Stimulated activated CD4-positive, alpha-beta T cell treated with anti-CD3 and anti-CD28 coated beads, Interleukin-2, amount 100 ng/mL, for 24 hours (primary cell): ENCODE measurements at regions not wholly inside any gene's neighbourhood (a gene's known extent, or its start where the extent isn't known, plus 50 kb on each side); places are given as distances from the start of the nearest gene placed in this dataset.

Source experiments
- DNase-seq, 2 donors: peaks; one replicate each; pipeline ENCODE4 v3.0.0-alpha.2; 2020

DNA sequence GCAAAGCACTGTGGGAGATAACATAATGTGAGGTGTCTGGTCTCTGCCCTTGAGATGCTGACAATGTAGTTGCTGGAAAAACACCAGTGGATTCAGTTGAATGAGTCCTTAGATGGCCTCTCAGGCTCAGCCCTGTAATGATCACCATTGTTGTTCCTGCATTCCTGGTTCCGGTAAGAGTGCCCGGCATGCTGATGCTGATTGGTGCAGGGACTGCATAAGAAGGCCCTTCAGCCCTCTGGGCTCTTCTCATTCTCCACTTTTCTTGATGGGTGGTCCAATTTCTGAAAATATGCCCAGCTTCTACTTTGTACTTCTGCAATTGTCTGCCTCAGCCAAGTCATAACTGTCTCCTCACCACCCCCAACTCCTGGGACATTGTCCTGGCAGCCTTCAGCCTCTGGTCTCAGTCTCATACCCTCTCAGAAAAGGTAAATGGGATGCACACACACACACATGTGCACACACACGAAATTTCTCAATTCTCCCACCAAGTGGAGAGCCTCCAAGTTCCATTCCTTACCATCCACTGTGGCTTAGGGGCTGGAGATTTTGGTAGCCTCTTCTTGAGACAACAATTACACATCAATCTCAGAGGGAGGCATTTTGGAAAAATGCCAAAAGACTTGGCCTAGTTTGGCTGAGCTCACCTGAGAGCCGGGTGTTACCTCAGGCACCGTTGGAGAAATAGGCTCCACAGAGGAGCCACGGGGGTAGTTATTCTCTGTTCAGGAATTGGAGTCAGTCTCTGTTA lies 314.9 kb downstream of the RPS24 start:
- no peak for DNase-seq

DNA sequence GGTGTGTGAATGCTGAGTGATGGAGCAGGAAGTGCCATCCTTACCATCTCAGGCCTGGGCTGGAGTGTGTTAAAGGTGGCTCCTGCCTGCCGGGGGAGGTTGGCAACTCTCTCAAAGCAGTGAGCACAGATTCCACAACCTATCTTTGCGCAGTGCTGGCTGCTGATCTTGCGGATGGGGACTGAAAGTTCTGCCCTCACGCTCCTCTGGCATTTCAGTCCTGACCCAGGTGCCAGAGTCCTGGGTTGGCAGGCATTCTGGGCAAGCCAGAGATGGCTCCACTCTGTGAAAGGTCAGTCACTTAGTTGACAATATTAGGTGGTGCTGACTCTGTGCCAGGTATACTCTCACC lies 315.5 kb downstream of the RPS24 start:
- no peak for DNase-seq

- DNase-seq, result no peak
Measured at GRCh38 chr10:78349911-78350663, 316.4 kb downstream of the RPS24 start.

DNA sequence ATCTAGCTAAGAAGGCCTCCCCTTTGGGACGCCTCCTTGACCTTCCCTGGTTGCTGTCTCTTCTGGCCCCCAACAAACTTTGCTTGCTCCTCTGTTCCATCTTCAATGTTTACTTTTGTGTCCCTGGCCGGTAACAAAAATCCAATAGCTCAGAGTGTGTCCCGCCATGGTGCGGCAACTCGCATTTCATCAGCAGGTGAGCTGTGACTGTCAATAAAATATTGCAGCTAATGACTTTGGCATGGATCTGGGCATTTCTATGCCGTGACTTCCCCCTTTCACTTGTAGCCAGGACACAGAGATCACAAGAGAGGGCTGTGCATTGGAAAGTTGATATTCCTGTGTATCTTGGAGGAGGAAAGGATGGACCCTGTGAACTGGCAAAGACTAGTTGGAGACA lies 317.6 kb downstream of the RPS24 start:
- no peak for DNase-seq

- no peak for DNase-seq
Measured at GRCh38 chr10:78351809-78352208, 318.1 kb downstream of the RPS24 start.

- DNase-seq, result no peak
Measured at GRCh38 chr10:78353636-78354035, 320.0 kb downstream of the RPS24 start.

- DNase-seq, result no peak
Measured at GRCh38 chr10:78354101-78354500, 320.4 kb downstream of the RPS24 start.

DNA sequence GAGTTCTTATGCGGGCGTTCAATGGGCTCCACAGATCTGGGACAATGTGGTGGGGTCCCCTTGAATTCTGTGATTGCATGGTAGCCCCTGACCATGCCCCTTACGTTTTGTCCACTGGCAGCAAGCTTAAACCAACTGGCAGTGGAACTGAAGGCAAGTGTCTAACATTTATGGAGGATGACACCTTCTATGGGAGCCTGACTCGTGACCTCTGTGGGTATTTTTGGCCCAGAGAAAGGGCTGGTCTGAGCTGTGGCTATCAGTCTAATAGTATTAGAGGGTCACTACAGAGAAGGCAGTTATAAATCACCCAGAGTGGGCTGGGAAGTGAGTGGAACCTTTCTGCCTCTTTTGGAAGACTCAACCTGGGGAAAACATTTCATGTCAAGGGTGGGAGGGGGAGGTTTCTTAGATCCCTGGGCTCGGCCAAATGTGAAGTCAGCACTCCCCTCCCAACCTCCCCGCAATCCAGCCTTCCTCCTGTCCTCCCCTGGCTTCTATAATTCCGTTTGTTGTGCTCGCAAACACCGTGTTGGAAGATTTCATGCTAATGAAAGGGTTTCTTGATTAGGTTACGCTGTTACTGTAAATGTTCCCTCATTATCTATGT lies 322.7 kb downstream of the RPS24 start:
- DNase-seq, result no peak

- DNase-seq, result no peak
Measured at GRCh38 chr10:78357141-78358063, 323.7 kb downstream of the RPS24 start.

- no peak for DNase-seq
Measured at GRCh38 chr10:78358351-78358750, 324.7 kb downstream of the RPS24 start.

DNA sequence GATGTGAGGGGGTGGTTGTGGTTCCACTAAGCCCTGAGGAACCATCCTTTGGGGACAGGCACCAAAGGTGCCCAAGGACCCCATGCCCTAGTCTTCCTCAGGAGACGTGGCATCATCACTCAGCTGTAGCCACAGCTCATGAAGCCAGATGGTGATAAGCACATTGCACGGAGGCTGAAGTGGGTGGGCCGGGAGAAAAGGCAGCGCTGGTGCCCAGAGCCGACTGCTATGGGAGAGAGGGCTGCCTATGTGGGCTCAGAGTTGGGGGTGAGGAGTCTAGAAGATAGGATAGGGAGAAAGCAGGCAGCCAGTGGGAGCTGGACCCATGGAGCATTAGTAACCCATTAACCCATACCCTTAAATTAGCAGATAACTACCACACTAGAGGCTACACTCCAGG lies 325.3 kb downstream of the RPS24 start:
- DNase-seq, result no peak

DNA sequence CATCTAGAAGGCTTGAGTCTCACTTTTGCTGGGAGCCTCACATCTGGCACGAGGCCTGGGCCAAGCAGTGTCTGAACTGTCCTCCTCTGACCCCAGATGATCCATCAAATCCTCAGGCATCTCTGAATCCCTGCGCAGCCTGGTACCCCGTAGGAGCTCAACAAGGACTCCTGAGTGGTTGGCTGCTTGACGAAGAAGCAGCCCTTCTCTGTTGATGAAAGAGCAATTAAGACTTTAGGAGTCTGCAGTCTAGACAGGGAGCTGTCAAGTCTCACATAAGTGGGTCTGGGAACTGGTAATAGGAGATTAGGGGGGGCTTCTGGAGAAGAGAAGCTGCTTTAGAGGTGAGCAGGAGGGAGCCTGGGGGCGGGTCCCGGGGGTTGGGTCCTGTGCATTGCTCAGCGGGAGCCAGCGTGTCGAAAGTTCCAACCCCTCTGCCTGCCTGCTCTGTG lies 326.0 kb downstream of the RPS24 start:
- DNase-seq, result no peak

- DNase-seq, result no peak
Measured at GRCh38 chr10:78360284-78360683, 326.6 kb downstream of the RPS24 start.

DNA sequence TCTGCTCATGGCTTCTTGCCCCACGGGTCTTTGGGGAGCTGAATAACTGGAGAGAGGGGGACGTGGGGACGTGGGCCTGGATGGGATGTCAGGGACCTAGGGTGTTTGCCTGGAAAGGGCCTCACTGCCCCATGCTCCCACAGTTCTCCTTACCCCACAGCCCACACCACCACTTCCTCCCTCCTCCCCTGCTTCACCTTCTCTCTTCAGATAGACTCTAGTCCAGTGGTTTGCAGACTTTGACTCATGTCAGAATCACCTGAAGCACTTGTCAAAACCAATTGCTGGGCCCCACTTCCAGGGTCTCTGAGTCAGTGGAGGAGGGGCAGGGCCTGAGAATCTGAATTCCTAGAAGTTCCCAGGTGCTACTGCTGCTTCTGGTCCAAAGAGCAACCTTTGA lies 327.4 kb downstream of the RPS24 start:
- no peak for DNase-seq

GRCh38 chr10:78362406-78363022 lies 328.9 kb downstream of the RPS24 start:
- no peak for DNase-seq

- DNase-seq, result no peak
Measured at GRCh38 chr10:78363190-78363589, 329.5 kb downstream of the RPS24 start.

- DNase-seq, result no peak
Measured at GRCh38 chr10:78365694-78366093, 332.0 kb downstream of the RPS24 start.

- no peak for DNase-seq
Measured at GRCh38 chr10:78366663-78367411, 333.2 kb downstream of the RPS24 start.

DNA sequence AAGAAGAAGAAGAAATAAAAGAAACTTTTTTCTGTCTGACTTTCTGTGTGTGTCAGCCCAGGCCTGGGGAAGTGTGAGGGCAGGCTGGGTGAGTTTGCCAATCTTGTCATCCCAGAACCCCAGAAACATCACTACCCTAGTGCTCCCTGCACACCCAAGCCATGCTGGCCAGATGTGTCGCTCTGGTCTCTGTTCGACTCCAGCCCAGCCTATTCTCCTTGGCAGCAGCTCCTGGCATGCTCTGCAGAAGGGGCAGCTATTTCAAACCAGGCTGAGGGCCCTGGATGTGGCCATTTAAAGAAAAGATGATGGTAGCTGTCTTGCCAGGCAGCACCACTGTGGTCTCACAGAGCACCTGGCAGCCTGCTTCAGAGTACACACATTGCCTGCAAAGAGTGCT lies 334.1 kb downstream of the RPS24 start:
- DNase-seq, result no peak

DNA sequence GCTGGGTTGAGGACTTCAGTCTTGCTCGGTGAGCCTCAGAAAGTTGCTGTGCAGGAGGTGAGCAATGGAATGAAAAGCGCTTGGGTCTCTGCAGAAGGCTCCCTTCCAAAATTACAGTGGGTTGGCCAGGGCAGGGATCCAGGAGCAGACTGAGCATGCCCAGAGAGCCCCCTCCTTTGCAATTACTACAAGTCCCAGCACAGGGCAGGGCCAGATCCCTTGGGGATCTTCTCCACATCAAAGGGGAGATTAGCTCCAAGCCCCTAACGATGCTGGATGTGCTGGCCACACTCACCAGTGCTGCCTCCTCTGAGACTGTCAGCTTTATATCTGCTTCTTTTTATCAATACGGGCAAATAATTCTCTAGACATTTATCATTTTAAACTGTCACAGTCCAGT lies 337.5 kb downstream of the RPS24 start:
- no peak for DNase-seq

GRCh38 chr10:78372806-78373205 lies 339.1 kb downstream of the RPS24 start:
- DNase-seq, result no peak
